HL-60 (cell line): ENCODE measurements at regions not wholly inside any gene's neighbourhood (a gene's known extent, or its start where the extent isn't known, plus 50 kb on each side); places are given as distances from the start of the nearest gene placed in this dataset.

Source experiments
- CTCF ChIP-seq: IDR thresholded peaks from one replicate; pipeline ENCODE4 v1.5.1; 2011; ENCODE audit warnings: low read length, control low read depth, inconsistent platforms; ENCODE audit not compliant: insufficient read depth
- GABPA ChIP-seq: IDR thresholded peaks from 2 replicates; pipeline ENCODE4 v1.6.1; 2012; ENCODE audit warnings: low read depth
- POLR2AphosphoS5 ChIP-seq: IDR thresholded peaks from 2 replicates; pipeline ENCODE4 v1.6.1; 2012; ENCODE audit warnings: low read depth

DNA sequence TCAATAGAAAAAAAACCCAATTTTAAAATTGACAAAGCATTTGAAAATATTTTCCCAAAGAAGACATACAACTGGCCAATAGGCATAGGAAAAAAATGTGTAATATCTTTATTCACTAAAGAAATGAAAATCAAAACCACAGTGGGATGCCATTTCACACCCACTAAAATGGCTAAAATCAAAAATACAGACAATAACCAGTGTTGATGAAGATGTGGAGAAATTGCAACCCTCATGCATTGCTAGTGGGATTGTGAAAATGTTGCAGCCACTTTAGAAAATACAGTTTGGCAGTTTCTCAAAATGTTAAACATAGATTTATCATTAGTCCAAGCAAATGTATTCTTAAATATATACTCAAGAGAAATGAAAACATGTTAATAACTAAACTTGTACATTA is 315.1 kb upstream of the GPR149 start:
- no peak for TF ChIP-seq CTCF
- TF ChIP-seq GABPA = no peak
- TF ChIP-seq POLR2AphosphoS5 = no peak
